ENCODE measurements at regions not wholly inside any gene's neighbourhood (a gene's known extent, or its start where the extent isn't known, plus 50 kb on each side); places are given as distances from the start of the nearest gene placed in this dataset.

DNA sequence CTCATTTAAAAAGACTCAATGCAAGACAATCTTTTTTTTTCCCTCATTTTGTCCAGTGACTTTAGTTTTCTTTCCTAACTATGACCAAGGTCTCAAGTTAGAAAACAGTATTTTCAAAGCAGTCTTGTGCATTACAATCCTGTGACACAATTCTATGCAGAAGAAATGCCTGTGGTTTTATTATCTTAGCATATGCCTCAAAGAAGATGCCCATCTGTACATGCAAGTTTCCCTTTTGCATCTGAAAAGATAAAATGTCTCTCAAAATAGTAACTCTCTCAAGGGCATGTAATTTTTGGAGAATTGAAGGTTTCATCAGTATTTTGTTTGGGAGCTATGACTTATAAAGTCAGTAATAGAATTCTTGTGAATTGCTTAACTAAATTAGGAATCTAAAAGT is 292.0 kb upstream of the SUCLG2 start:
- DNase-seq (no peak), ATAC-seq (ENCODE audit: insufficient read depth, low FRiP score) (no peak)
- Histone ChIP-seq H3K27me3 (ENCODE audit: control insufficient read depth in 3 of 3, insufficient read depth in 3 of 3, low read length in 2 of 3) (no peaks in the 10 kb centered on the region), H3K9ac (ENCODE audit: insufficient read depth in 1 of 2, low read length in 2 of 2) (no peak overlapping the region), H3K36me3 (ENCODE audit: control insufficient read depth in 4 of 4, insufficient read depth in 4 of 4, low read length in 4 of 4) (no peaks in the 10 kb centered on the region), H3K27ac (ENCODE audit: low read depth in 1 of 2, low read length in 1 of 2) (no peak overlapping the region), H3K4me1 (ENCODE audit: control insufficient read depth in 5 of 5, insufficient read depth in 5 of 5, low read length in 5 of 5) (no peaks in the 10 kb centered on the region), H3K9me3 (ENCODE audit: control insufficient read depth in 4 of 4, insufficient read depth in 3 of 4, low read length in 3 of 4) (peaks cover 0 to 5% (median 0%) of the 10 kb centered on the region in 4 donors), H3K4me3 (no peak overlapping the region)
- TF ChIP-seq, protein P1, sequence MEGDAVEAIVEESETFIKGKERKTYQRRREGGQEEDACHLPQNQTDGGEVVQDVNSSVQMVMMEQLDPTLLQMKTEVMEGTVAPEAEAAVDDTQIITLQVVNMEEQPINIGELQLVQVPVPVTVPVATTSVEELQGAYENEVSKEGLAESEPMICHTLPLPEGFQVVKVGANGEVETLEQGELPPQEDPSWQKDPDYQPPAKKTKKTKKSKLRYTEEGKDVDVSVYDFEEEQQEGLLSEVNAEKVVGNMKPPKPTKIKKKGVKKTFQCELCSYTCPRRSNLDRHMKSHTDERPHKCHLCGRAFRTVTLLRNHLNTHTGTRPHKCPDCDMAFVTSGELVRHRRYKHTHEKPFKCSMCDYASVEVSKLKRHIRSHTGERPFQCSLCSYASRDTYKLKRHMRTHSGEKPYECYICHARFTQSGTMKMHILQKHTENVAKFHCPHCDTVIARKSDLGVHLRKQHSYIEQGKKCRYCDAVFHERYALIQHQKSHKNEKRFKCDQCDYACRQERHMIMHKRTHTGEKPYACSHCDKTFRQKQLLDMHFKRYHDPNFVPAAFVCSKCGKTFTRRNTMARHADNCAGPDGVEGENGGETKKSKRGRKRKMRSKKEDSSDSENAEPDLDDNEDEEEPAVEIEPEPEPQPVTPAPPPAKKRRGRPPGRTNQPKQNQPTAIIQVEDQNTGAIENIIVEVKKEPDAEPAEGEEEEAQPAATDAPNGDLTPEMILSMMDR (IDR thresholded peaks at IDR 0.05; ENCODE audit: control extremely low read depth, extremely low read depth), result no peak

DNA sequence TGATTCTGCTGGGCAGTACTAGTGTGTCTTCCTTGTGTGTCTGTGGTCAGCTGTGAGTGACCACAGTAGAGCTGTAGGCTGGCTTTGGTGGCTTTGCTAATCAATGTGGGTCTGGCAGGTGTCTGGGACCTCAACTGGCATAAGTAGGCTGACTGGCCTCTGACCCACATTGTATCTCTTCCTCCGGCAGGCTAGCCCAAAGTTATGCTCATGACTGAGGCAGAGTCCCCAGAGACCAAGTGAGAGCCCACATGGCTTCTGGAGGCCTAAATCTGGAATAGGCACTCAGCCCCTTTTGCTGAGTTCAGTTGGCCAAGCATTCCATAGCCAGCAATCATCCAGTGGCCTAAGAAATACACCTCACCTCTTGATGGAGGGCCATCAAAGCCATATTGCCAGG is 289.1 kb upstream of the SUCLG2 start:
- no peak overlapping the region for H3K9ac ChIP-seq (ENCODE audit: insufficient read depth in 1 of 2, low read length in 2 of 2)
- DNase-seq, result no peak
- no peak overlapping the region for H3K27ac ChIP-seq (ENCODE audit: low read depth in 1 of 2, low read length in 1 of 2)
- TF ChIP-seq, protein P1 (IDR thresholded peaks at IDR 0.05; ENCODE audit: control extremely low read depth, extremely low read depth), result no peak
- no peaks in the 10 kb centered on the region for H3K36me3 ChIP-seq (ENCODE audit: control insufficient read depth in 4 of 4, insufficient read depth in 4 of 4, low read length in 4 of 4)
- peaks cover 0 to 5% (median 0%) of the 10 kb centered on the region in 4 donors for H3K9me3 ChIP-seq (ENCODE audit: control insufficient read depth in 4 of 4, insufficient read depth in 3 of 4, low read length in 3 of 4)
- ATAC-seq (ENCODE audit: insufficient read depth, low FRiP score), result no peak
- H3K27me3 ChIP-seq (ENCODE audit: control insufficient read depth in 3 of 3, insufficient read depth in 3 of 3, low read length in 2 of 3), result no peaks in the 10 kb centered on the region
- H3K4me3 ChIP-seq, result no peak overlapping the region
- 94 to 96% methylated on average over 1 of the region's 1 CpG for WGBS, 2 donors
- H3K4me1 ChIP-seq (ENCODE audit: control insufficient read depth in 5 of 5, insufficient read depth in 5 of 5, low read length in 5 of 5), result peaks cover 0 to 7% (median 0%) of the 10 kb centered on the region in 5 donors

DNA sequence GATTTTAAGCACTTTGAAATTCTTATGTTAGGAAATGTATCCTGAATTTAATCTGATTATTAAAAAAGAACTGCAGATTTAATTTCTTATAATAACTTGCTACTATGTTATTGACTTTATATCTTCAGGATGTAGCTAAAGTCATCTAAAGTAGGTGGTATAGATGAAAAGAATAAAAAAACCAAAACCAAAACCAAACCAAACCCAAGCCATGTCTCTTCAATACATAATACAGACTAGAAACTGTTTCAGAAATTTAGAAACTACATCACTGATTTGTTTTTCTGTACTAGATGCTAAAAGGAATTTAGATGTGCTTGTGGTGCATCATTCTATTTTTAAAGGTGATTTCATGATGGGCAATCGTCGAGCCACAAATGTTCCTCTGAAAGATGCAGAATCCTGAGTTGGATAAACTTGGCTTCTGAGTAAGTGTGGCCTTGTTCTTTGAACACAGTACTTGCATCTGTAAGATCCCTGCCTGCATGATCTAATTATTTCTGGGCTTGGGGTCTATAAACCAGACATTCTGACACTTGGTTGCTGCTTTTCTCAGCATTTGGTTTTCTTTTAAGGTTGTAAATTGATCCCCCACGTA is 287.1 kb upstream of the SUCLG2 start:
- DNase-seq (no peak), ATAC-seq (ENCODE audit: insufficient read depth, low FRiP score) (no peak)
- H3K27me3 ChIP-seq (ENCODE audit: control insufficient read depth in 3 of 3, insufficient read depth in 3 of 3, low read length in 2 of 3), result no peaks in the 10 kb centered on the region
- no peak overlapping the region for H3K9ac ChIP-seq (ENCODE audit: insufficient read depth in 1 of 2, low read length in 2 of 2)
- no peak overlapping the region for H3K4me3 ChIP-seq
- H3K27ac ChIP-seq (ENCODE audit: low read depth in 1 of 2, low read length in 1 of 2), result no peak overlapping the region
- TF ChIP-seq, protein P1 (IDR thresholded peaks at IDR 0.05; ENCODE audit: control extremely low read depth, extremely low read depth), result no peak
- no peaks in the 10 kb centered on the region for H3K36me3 ChIP-seq (ENCODE audit: control insufficient read depth in 4 of 4, insufficient read depth in 4 of 4, low read length in 4 of 4)
- no peaks in the 10 kb centered on the region for H3K9me3 ChIP-seq (ENCODE audit: control insufficient read depth in 4 of 4, insufficient read depth in 3 of 4, low read length in 3 of 4)
- peaks cover 0 to 7% (median 0%) of the 10 kb centered on the region in 5 donors for H3K4me1 ChIP-seq (ENCODE audit: control insufficient read depth in 5 of 5, insufficient read depth in 5 of 5, low read length in 5 of 5)
- 87 to 88% methylated on average over 3 of the region's 3 CpGs for WGBS, 2 donors
